HG02840 (cell line): ENCODE measurements at regions not wholly inside any gene's neighbourhood (a gene's known extent, or its start where the extent isn't known, plus 50 kb on each side); places are given as distances from the start of the nearest gene placed in this dataset.

Experiments used
- ATAC-seq: cut with Tn5 transposase; IDR thresholded peaks from one replicate; pipeline ENCODE4 v1.9.1; 2021; ENCODE audit warnings: mild to moderate bottlenecking, moderate library complexity, moderate number of reproducible peaks; ENCODE audit not compliant: unreplicated experiment, low FRiP score

DNA sequence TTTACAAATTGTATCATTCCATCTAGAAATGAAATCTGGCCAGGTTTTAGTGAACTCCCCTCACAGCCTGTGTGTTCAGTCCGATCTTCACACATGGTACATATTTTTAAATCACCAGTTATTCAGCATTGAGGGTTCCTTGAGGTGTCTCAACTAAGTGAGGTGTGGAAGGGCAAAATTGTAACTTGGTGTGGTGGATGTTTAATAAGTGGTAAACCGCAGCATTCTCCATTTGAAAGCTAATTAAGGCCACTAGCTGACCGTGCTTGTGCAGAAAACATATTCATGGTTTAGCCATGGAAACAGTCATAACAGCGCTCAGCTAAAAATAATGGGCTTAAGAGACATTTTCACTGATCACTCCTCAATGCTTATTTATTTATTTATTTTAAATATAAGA, 786.2 kb upstream of the FANCL start:
- ATAC-seq: no peak

DNA sequence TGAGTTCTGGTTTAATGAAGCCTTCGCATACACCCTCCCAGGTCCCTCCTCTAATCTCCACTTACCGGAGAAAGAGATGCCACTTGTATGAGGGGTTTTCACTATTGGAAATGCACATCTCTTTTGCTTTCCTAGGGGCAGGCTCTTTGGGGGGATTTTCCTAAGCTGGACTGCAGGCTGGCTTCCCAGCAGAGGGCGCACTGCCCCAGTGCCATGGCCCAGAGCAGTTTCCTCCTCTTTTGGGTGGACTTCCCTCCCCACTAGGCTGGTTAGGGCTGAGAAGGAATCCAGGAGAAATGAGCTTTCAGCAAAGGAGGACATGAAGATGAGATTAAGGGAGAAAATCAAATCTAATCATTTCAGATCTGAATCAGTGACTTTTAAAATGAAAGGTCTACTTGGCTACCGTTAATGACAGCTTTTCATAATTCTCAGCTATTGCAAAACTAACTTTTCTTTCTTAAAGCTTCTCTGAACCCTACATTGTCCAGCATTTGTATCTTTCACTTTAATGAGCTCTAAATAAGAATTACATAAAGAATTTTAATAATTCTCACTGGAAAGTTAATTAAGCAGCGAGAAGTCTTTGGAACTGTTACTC, 784.1 kb upstream of the FANCL start:
- no peak for ATAC-seq

- no peak for ATAC-seq
These were observed 780.7 kb upstream of the FANCL start for GRCh38 chr2:59021786-59022185.

GRCh38 chr2:59019566-59020159, 778.5 kb upstream of the FANCL start:
- no peak for ATAC-seq

DNA sequence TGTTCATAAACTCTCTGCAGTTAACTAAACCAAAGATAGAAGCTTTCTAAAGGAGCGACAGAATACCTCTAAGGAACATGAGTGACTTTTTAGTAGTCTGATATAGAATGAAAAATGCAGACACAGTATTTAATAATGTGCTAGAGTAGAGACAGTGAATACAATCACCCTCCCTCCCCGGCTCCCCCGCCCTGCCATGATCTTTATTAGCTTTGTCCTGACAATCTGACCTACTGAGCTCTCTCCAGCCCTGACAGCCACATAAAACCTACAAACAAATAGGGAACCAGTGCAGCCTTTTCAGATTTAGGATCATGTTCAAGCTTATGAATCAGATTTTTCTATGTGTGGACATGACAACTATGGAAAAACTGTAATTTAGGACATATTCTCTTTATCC, 777.6 kb upstream of the FANCL start:
- ATAC-seq: no peak

GRCh38 chr2:59015027-59015426, 773.9 kb upstream of the FANCL start:
- no peak for ATAC-seq

- ATAC-seq: no peak
These were observed 771.8 kb upstream of the FANCL start for GRCh38 chr2:59012971-59013370.

GRCh38 chr2:59012234-59012633, 771.1 kb upstream of the FANCL start:
- no peak for ATAC-seq

- ATAC-seq: no peak
These were observed 767.8 kb upstream of the FANCL start for GRCh38 chr2:59008950-59009349.

GRCh38 chr2:59005836-59006615, 764.9 kb upstream of the FANCL start:
- ATAC-seq: no peak

DNA sequence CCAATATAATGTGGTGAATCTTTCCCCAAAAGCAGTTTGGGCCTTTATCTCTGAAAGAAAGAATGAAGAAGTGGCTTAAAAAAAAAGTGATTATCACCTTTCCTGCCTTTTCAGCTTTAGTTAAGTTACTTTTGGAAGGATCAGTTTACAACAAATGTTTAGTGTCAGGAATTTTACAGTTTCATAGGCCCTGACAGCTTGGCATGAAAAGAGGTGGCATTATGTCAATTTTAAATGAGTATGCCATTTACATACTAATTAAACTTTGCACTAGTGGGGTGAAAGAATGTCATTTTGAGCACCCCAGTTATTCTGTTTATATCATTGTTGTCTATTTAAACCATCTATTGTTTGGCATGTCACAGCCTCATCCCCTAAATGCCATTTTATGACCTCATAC, 763.5 kb upstream of the FANCL start:
- no peak for ATAC-seq

DNA sequence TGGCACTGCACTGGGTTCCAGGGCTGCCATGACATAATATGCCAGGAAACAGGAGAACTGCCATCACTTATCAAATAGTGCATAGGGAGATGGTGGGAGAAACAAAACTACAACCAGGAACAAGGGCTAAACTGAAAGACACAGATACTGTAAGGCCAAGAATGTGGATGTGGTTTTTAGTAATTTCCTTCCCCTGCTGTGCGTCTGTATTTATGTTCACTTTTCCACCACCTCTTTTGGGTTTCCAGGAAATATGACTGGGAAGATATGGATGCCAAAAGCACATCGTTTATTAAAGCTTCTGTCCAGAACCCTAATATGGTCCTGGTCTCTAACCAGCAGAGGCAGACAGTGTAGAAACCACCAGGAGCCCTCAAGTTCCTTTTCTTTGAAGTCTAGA, 759.7 kb upstream of the FANCL start:
- ATAC-seq: no peak

DNA sequence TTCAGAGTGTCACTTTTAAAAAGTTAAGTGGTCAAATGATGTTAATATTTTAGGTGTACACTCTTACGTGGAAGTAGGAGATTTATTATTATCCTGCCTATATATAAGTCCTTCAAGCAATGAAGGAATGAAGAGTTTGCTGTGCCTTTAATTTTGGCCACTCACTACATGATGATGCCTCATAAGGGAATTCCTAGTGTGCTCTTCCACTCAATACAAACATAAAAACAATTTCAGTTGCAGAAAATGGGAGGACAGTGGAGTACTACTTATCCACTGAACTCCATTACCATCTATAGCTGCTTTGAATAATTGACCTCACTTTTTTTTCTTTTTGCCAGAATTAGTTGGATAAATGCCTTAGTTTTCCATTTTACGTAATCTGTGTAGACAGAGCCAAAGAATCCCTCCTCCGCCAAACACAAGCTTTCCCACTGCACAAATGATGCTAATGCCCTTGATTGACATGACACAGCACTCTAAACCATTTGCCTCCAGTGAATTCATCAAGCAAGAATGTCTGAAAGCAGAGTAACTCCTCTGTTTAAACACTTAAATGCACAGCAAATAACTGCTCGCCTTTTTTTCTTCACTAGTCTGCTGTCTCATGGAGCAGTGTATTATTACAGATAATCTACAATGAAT, 751.1 kb upstream of the FANCL start:
- no peak for ATAC-seq

DNA sequence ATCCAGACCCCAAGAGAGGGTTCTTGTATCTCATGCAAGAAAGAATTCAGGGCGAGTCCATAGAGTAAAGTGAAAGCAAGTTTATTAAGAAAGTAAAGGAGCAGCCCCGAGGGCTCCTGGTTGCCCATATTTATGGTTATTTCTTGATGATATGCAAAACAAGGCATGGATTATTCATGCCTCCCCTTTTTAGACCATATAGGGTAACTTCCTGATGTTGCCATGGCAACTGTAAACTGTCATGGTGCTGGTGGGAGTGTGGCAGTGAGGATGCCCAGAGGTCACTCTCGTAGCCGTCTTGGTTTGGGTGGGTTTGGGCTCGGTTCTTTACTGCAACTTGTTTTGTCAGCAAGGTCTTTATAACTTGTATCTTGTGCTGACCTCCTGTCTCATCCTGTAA, 750.2 kb upstream of the FANCL start:
- no peak for ATAC-seq

DNA sequence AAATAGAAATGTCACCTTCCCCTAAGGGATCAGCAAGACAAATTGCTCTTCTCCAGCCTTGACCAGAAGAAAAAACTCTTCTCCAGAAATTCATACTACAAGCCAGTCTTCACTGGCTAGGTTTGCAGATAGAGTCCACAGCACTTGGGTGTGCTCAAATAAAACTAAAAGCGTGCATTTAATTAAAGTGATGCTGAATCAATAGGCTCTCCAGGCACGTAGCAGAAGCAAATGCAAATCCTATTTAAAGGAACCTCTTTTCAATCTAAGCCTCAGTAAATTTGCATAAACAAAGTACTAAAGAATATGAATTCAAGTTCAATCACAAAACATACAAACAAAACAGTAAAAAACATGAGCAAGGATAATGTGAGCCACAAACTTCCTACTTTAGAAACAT, 744.4 kb upstream of the FANCL start:
- ATAC-seq: no peak

DNA sequence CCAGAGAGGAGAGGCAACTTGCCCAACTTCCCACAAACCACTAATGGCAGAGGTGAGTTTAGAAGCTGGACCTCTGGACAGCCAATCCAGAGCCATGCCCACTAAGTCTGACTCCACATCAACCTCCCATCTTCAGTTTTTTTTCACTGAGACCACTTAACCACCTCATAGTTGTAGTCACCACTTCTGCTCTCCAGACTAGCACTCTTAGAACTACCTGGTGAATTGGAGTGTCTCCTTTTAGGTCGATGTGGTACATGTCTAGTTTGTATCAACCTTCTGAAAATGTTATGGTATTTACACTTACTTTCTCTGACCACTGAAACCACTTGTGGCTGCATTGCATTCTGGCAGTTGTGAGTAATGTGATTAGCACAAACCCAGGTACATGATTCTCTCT, 743.6 kb upstream of the FANCL start:
- ATAC-seq: no peak

DNA sequence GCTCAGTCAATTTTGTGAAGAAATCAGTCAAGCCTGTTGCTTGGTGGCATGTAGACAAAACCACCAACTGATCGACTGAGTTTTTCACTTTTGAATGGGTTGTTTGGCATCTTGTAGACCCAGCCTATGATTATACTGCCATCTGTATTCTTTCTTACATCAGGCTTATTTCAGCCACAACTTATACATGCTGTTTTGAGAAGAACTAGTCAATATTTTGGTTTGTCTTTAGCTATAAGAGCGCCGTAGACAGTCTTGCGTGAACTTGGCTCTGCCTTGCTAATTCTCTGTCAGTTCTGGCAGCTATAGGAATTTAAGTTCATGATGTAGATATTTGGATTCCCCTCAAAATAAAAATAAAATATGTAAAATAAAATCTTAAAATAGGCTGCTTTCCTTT, 742.0 kb upstream of the FANCL start:
- no peak for ATAC-seq

DNA sequence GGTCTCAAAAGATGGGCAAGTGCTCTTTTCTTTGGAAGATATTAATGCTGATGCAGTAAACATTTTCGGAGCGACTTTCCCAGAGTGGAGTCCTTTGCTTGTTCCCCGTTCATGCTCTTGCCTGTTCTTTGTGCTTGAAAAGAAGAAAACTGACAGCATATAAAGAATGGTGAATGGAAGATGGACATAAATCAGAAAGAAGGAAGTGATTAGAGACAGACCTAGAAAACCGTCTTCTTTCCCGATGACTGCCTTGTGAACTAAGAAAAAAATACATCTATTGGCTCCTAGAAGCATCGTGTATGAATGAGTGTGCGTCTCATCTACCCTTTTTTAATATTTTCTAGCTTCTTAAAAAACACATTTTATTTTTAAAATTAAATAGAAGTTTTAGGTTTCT, 740.1 kb upstream of the FANCL start:
- no peak for ATAC-seq

DNA sequence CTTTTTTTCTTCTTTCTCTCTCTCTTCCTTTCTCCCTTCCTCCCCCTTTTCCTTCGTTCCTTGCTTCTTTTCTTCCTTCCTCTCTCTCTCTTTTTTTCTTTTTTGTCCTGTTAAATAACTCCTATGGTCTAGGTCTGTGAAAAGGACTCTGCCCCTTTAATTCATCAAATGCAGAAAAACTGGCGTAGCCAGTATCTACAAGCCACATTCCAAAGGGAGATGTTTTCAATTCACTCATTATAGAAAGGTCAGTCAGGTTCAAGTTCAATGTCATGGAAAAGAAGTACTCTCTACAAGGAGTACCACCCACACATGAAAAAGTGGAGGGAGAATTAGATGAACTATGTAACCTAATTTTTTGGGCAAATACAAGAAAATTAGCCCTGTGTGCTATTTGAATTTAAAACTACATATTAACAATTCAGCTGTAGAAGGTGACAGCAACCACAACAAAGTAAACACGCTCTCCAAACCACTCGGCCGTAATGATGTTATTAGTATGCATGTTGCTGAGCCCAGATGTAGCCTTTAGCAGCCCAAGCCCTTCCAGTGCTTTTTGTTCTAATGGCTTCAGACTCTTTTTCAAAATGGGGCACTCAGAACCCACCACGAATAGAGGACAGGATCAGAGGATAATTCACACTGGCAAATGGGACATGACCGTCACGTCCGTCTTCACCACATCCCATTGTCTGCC, 735.4 kb upstream of the FANCL start:
- ATAC-seq: no peak

DNA sequence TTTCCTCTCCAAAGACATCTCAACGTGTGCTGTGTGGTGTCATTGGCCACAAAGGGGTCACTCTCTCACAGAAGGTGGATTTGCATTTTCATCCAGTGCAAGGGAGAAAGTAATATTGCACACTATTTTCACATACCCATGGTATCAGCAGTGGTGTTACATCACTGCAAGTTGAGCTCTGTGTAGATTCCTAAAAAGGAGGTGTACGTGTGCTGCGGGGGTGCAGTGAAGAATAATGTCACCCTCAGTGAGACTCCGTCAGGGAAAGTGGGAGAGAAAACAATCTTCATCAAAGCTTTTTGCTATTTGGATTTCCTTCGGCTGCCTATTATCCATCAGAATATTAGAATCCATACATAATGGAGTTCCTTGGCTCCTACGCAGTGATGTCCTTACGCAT, 733.8 kb upstream of the FANCL start:
- no peak for ATAC-seq

DNA sequence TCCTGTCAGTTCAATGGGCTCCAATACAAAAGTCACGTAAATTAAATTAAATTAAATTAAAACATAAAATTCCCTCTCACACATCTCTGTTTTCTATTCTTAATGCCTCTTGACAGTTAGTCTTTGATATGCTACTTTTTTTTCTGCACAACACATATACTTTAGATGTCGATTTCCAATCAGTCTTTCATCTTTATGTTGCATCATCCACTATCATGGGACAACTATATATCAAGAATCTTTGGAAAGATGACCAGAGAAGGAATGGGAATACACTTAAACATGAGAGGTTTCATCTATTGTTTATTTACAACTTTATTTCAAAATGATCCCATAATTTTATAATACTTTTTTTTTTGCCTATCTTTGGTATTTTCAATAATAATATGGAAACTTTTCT, 733.3 kb upstream of the FANCL start:
- ATAC-seq: no peak
